Neuronal stem cell (in vitro differentiated cells): ENCODE measurements at regions not wholly inside any gene's neighbourhood (a gene's known extent, or its start where the extent isn't known, plus 50 kb on each side); places are given as distances from the start of the nearest gene placed in this dataset.
"Not testable (repeated sequence)": the region's sequence is repeated elsewhere in the genome, so short reads cannot be mapped to it uniquely, and the experiment has no call there.

Experiments used
- DNase-seq: peaks from one replicate; pipeline ENCODE4 v3.0.0-alpha.2; 2013; ENCODE audit warnings: low spot score
- H2AFZ ChIP-seq: one replicate; pipeline ENCODE4 v1.6.1; 2013; ENCODE audit warnings: mild to moderate bottlenecking, low read length, inconsistent platforms
- H2AK5ac ChIP-seq: 2 replicates; pipeline ENCODE4 v1.6.1; 2013; ENCODE audit warnings: low read depth, mild to moderate bottlenecking, inconsistent platforms, low read length, moderate library complexity, mixed read lengths
- H2BK120ac ChIP-seq: 2 replicates; pipeline ENCODE4 v1.6.1; 2013; ENCODE audit warnings: low read depth, mild to moderate bottlenecking, inconsistent platforms, low read length, moderate library complexity, mixed read lengths
- H2BK12ac ChIP-seq: one replicate; pipeline ENCODE4 v1.6.1; 2013; ENCODE audit warnings: low read length, inconsistent platforms
- H2BK15ac ChIP-seq: 2 replicates; pipeline ENCODE4 v1.6.1; 2013; ENCODE audit warnings: mild to moderate bottlenecking, low read length, inconsistent platforms, mixed read lengths
- H2BK5ac ChIP-seq: one replicate; pipeline ENCODE4 v1.6.1; 2013; ENCODE audit warnings: inconsistent platforms, mild to moderate bottlenecking, low read length, moderate library complexity
- H3K14ac ChIP-seq: one replicate; pipeline ENCODE4 v1.6.1; 2013; ENCODE audit warnings: low read length, inconsistent platforms
- H3K18ac ChIP-seq: 2 replicates; pipeline ENCODE4 v1.6.1; 2013; ENCODE audit warnings: low read length, inconsistent platforms
- H3K23ac ChIP-seq: 2 replicates; pipeline ENCODE4 v1.6.1; 2013; ENCODE audit warnings: low read depth, mild to moderate bottlenecking, mixed read lengths, low read length, inconsistent platforms; ENCODE audit not compliant: poor library complexity
- H3K27ac ChIP-seq: replicated peaks from 3 replicates; pipeline ENCODE4 v1.5.1; 2013; ENCODE audit warnings: low read length, inconsistent platforms
- H3K27me3 ChIP-seq, 3 experiments: 2 replicates each; pipeline ENCODE4 v1.6.1; 2013; ENCODE audit warnings: low read length in 3 of 3, mild to moderate bottlenecking in 2 of 3, inconsistent platforms in 1 of 3, low read depth in 1 of 3, mixed read lengths in 1 of 3, moderate library complexity in 1 of 3; ENCODE audit not compliant: control insufficient read depth in 3 of 3, insufficient read depth in 3 of 3
- H3K36me3 ChIP-seq, 2 donors: replicated peaks in 1 of 2; 2 replicates each; pipeline ENCODE4 v1.6.1; 2013; ENCODE audit warnings: low read length in 2 of 2; ENCODE audit not compliant: control insufficient read depth in 2 of 2, insufficient read depth in 2 of 2
- H3K4ac ChIP-seq: 2 replicates; pipeline ENCODE4 v1.6.1; 2013; ENCODE audit warnings: inconsistent platforms, mild to moderate bottlenecking, low read length, moderate library complexity
- H3K4me1 ChIP-seq, 2 donors: 1 replicate in 1 of 2; 2 replicates in 1 of 2; pipeline ENCODE4 v1.6.1; 2013; ENCODE audit warnings: low read length in 2 of 2, low read depth in 1 of 2; ENCODE audit not compliant: control insufficient read depth in 2 of 2, insufficient read depth in 1 of 2
- H3K4me2 ChIP-seq: one replicate; pipeline ENCODE4 v1.6.1; 2013; ENCODE audit warnings: mild to moderate bottlenecking, low read length, inconsistent platforms; ENCODE audit not compliant: insufficient read depth, poor library complexity, severe bottlenecking
- H3K4me3 ChIP-seq, 2 donors: 2 replicates each; pipeline ENCODE4 v1.5.1; 2013; ENCODE audit warnings: low read length in 2 of 2, mild to moderate bottlenecking in 2 of 2, inconsistent platforms in 1 of 2, moderate library complexity in 1 of 2
- H3K79me1 ChIP-seq: one replicate; pipeline ENCODE4 v1.6.1; 2013; ENCODE audit warnings: low read depth, mild to moderate bottlenecking, inconsistent platforms, low read length, moderate library complexity
- H3K9ac ChIP-seq: one replicate; pipeline ENCODE4 v1.6.1; 2013; ENCODE audit warnings: mild to moderate bottlenecking, low read depth, low read length, inconsistent platforms; ENCODE audit not compliant: poor library complexity
- H3K9me3 ChIP-seq, 2 donors: replicated peaks in 1 of 2; 2 replicates each; pipeline versions ENCODE3 to v1.6.1; 2013; ENCODE audit warnings: low read length in 2 of 2, mild to moderate bottlenecking in 2 of 2, inconsistent platforms in 1 of 2, low read depth in 1 of 2, mixed read lengths in 1 of 2, moderate library complexity in 1 of 2; ENCODE audit not compliant: control insufficient read depth in 2 of 2, insufficient read depth in 1 of 2
- H4K8ac ChIP-seq: one replicate; pipeline ENCODE4 v1.6.1; 2013; ENCODE audit warnings: low read depth, mild to moderate bottlenecking, inconsistent platforms, low read length, moderate library complexity
- H4K91ac ChIP-seq: one replicate; pipeline ENCODE4 v1.6.1; 2013; ENCODE audit warnings: low read length, low read depth, mild to moderate bottlenecking, inconsistent platforms; ENCODE audit not compliant: poor library complexity
- WGBS, 2 donors: extraction: QIAGEN DNeasy Blood & Tissue Kit; methylation state at CpG; one replicate each; pipeline ENCODE4 v1.1.7; 2013; ENCODE audit warnings: missing lambda C conversion rate in 2 of 2, mixed read lengths in 1 of 2; ENCODE audit not compliant: insufficient read length in 2 of 2, insufficient replicate concordance in 1 of 2; ENCODE audit errors: extremely low coverage in 2 of 2; 5-methylcytosine and 5-hydroxymethylcytosine counted together

DNA sequence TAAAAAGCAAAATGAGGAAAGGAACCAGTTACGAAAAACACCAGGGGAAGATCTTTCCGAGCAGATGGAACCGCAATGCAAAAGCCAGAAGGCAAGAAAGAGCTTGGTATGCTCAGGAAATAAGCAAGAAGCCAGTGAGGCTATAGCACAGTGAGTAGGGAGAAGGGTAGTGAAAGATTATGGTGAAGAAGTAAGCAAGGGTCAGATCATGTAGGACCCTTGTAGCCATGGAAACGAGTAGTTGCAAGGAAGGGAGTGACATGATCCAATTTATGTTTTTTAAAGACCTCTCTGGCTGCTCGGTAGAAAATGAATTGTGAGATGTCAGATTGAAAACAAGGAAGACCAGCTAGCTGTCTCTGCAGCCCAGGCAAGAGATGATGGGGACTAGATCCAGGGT lies 143.3 kb downstream of the USP31 start:
- Histone ChIP-seq H3K36me3 (no peaks in the 10 kb centered on the region), H3K9me3 (no peaks in the 10 kb centered on the region), H2BK120ac (no peak overlapping the region), H2AFZ (no peak overlapping the region), H2AK5ac (no peak overlapping the region), H3K18ac (no peak overlapping the region), H4K91ac (no peak overlapping the region), H3K4me3 (no peak overlapping the region), H3K27me3 (no peaks in the 10 kb centered on the region), H3K79me1 (no peaks in the 10 kb centered on the region), H4K8ac (no peak overlapping the region), H3K27ac (no peak overlapping the region), H3K14ac (no peak overlapping the region), H3K9ac (no peak overlapping the region), H2BK5ac (no peak overlapping the region), H3K4me2 (no peak overlapping the region), H2BK15ac (no peak overlapping the region), H3K4me1 (no peaks in the 10 kb centered on the region), H2BK12ac (no peak overlapping the region), H3K4ac (no peak overlapping the region), H3K23ac (no peak overlapping the region)
- WGBS, 2 donors = no CpG with 5 or more reads among the region's 5 CpGs
- DNase-seq = no peak

GRCh38 chr16:22989598-22989997 lies 159.7 kb downstream of the USP31 start:
- no peak overlapping the region for H2BK5ac ChIP-seq
- H3K79me1 ChIP-seq = no peaks in the 10 kb centered on the region
- no peak overlapping the region for H2BK120ac ChIP-seq
- WGBS, 2 donors = no CpG with 5 or more reads among the region's 3 CpGs
- H3K36me3 ChIP-seq = no peaks in the 10 kb centered on the region
- H3K9ac ChIP-seq = no peak overlapping the region
- H3K4ac ChIP-seq = no peak overlapping the region
- H3K27ac ChIP-seq = no peak overlapping the region
- H3K4me2 ChIP-seq = no peak overlapping the region
- H3K23ac ChIP-seq = no peak overlapping the region
- no peak overlapping the region for H2AK5ac ChIP-seq
- no peak overlapping the region for H4K8ac ChIP-seq
- no peaks in the 10 kb centered on the region for H3K9me3 ChIP-seq
- H4K91ac ChIP-seq = no peak overlapping the region
- no peak overlapping the region for H3K18ac ChIP-seq
- H2BK12ac ChIP-seq = no peak overlapping the region
- no peaks in the 10 kb centered on the region for H3K4me1 ChIP-seq
- no peak for DNase-seq
- H2BK15ac ChIP-seq = no peak overlapping the region
- no peak overlapping the region for H2AFZ ChIP-seq
- peaks cover 0 to 4% (median 0%) of the 10 kb centered on the region in 3 experiments for H3K27me3 ChIP-seq
- H3K14ac ChIP-seq = no peak overlapping the region
- no peak overlapping the region for H3K4me3 ChIP-seq

DNA sequence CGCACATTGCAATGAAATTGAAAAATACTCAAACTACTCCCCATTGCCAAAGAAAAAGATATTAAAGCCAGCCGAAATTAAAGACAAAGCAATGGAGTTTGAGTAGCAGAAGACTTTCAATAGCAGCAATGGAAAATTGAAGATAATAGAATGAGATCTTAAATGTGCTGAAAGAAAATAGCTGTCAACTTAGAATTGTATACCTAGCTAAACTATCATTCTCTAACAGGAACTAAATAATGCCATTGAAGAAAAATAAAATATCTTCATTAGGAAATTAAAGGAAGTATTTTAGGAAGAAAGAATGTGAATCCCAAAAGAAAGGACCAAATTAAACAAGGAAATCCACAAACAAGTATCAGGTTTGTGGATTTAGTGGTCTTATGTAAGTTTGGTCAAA lies 165.6 kb downstream of the USP31 start:
- H2BK12ac ChIP-seq = no peak overlapping the region
- no peak overlapping the region for H3K14ac ChIP-seq
- no peak overlapping the region for H2AK5ac ChIP-seq
- H2BK5ac ChIP-seq = no peak overlapping the region
- H2BK120ac ChIP-seq = no peak overlapping the region
- H2BK15ac ChIP-seq = no peak overlapping the region
- no peak overlapping the region for H2AFZ ChIP-seq
- no peak overlapping the region for H4K8ac ChIP-seq
- H3K4me2 ChIP-seq = no peak overlapping the region
- no peaks in the 10 kb centered on the region for H3K9me3 ChIP-seq
- DNase-seq = no peak
- H3K4me3 ChIP-seq = no peak overlapping the region
- no peak overlapping the region for H4K91ac ChIP-seq
- H3K36me3 ChIP-seq = no peaks in the 10 kb centered on the region
- H3K18ac ChIP-seq = no peak overlapping the region
- no peak overlapping the region for H3K9ac ChIP-seq
- no CpG with 5 or more reads among the region's 2 CpGs for WGBS, 2 donors
- no peak overlapping the region for H3K4ac ChIP-seq
- H3K27ac ChIP-seq = no peak overlapping the region
- no peak overlapping the region for H3K23ac ChIP-seq
- H3K79me1 ChIP-seq = no peaks in the 10 kb centered on the region
- H3K27me3 ChIP-seq = no peaks in the 10 kb centered on the region
- no peaks in the 10 kb centered on the region for H3K4me1 ChIP-seq

DNA sequence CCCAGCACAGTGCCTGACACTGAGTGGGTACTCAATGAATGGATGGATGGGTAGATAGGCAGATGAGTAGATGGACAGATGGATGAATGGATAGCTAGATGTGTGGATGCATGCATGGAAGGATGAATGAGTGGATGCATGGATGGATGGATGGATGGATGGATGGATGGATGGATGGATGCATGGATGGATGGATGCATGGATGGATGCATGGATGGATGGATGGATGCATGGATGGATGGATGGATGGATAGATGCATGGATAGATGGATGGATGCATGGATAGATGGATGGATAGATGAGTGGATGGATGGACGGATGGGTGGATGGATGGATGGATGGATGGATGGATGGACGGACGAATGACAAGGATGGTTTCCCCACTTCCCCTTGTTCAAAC lies 166.6 kb downstream of the HS3ST2 start:
- H2AFZ ChIP-seq, H3K4ac ChIP-seq, H2AK5ac ChIP-seq, H4K91ac ChIP-seq, H4K8ac ChIP-seq, DNase-seq, H3K27ac ChIP-seq, H2BK15ac ChIP-seq, H2BK5ac ChIP-seq, H3K4me2 ChIP-seq, H3K79me1 ChIP-seq, H3K4me1 ChIP-seq, H2BK120ac ChIP-seq, H3K23ac ChIP-seq, H3K14ac ChIP-seq, H3K9ac ChIP-seq, H3K9me3 ChIP-seq, H3K4me3 ChIP-seq, H3K18ac ChIP-seq, H3K27me3 ChIP-seq, H3K36me3 ChIP-seq, H2BK12ac ChIP-seq: not testable (repeated sequence)
- no CpG with 5 or more reads among the region's 3 CpGs for WGBS, 2 donors
